Gastroesophageal sphincter (tissue), 4 donors: ENCODE measurements at regions not wholly inside any gene's neighbourhood (a gene's known extent, or its start where the extent isn't known, plus 50 kb on each side); places are given as distances from the start of the nearest gene placed in this dataset.

ENCODE experiments used
- ATAC-seq: fragments of 150-250 bp; one replicate; pipeline ENCODE4 v1.9.1; 2016; ENCODE audit warnings: mild to moderate bottlenecking, moderate library complexity
- H3K27ac ChIP-seq, 4 donors: fragments of 200-600 bp; sonication (generic) in 3 of 4; 1 replicate in 3 of 4; 2 replicates in 1 of 4; pipeline ENCODE4 v1.5.1; 2016 to 2019
- H3K27me3 ChIP-seq: fragments of 200-600 bp; sonication (generic); one replicate; pipeline ENCODE4 v1.5.1; 2019
- H3K36me3 ChIP-seq, 2 donors: fragments of 200-600 bp; sonication (generic); one replicate each; pipeline ENCODE4 v1.5.1; 2019; ENCODE audit warnings: control low read depth in 1 of 2
- H3K4me1 ChIP-seq, 3 donors: fragments of 200-600 bp; sonication (generic); 1 replicate in 2 of 3; 2 replicates in 1 of 3; pipeline ENCODE4 v1.5.1; 2016 to 2019; ENCODE audit warnings: control low read depth in 2 of 3
- H3K4me3 ChIP-seq, 2 donors: fragments of 200-600 bp; sonication (generic); one replicate each; pipeline ENCODE4 v1.5.1; 2019; ENCODE audit warnings: mild to moderate bottlenecking in 1 of 2, moderate library complexity in 1 of 2
- H3K9me3 ChIP-seq, 3 donors: fragments of 200-600 bp; sonication (generic); one replicate each; pipeline ENCODE4 v1.5.1; 2017 to 2019; ENCODE audit warnings: control low read depth in 2 of 3
- CTCF ChIP-seq, 4 experiments: fragments of 200-600 bp in 2 of 4; fragments of 450-650 bp in 2 of 4; sonication (generic) in 1 of 4; IDR thresholded peaks; one replicate each; pipeline ENCODE4 v1.5.1; 2017 to 2019; ENCODE audit warnings: antibody characterized with exemption in 4 of 4, mild to moderate bottlenecking in 2 of 4, moderate library complexity in 2 of 4
- EP300 ChIP-seq: sonication (generic); formaldehyde crosslinking; IDR thresholded peaks from one replicate; pipeline ENCODE4 v1.6.1; 2017; ENCODE audit warnings: antibody characterized with exemption, mild to moderate bottlenecking
- POLR2A ChIP-seq, 2 donors: fragments of 450-650 bp; IDR thresholded peaks; one replicate each; pipeline ENCODE4 v1.6.1; 2017; ENCODE audit warnings: antibody characterized with exemption in 2 of 2, mild to moderate bottlenecking in 2 of 2, moderate library complexity in 1 of 2
- POLR2AphosphoS5 ChIP-seq: sonication (generic); formaldehyde crosslinking; IDR thresholded peaks from one replicate; pipeline ENCODE4 v1.6.1; 2017; ENCODE audit warnings: antibody characterized with exemption
- WGBS, 2 donors: methylation state at CpG; one replicate each; pipeline ENCODE4 v1.1.5; 2018; ENCODE audit warnings: low coverage in 1 of 2; 5-methylcytosine and 5-hydroxymethylcytosine counted together

GRCh38 chr7:132687016-132687415, 110.7 kb upstream of the PLXNA4 start:
- Histone ChIP-seq H3K27me3 (no peaks in the 10 kb centered on the region), H3K4me1 (no peaks in the 10 kb centered on the region), H3K27ac (no peak overlapping the region), H3K4me3 (no peak overlapping the region), H3K36me3 (no peaks in the 10 kb centered on the region), H3K9me3 (no peaks in the 10 kb centered on the region)
- WGBS, 2 donors, result 91 to 100% methylated on average over 1 of the region's 1 CpG
- no peak for TF ChIP-seq CTCF (IDR thresholded peaks at IDR 0.05)
- no peak for TF ChIP-seq POLR2A (IDR thresholded peaks at IDR 0.05)
- ATAC-seq, result no peak

- no peaks in the 10 kb centered on the region for H3K36me3 ChIP-seq
- no peak overlapping the region for H3K4me3 ChIP-seq
- ATAC-seq, result no peak
- no peaks in the 10 kb centered on the region for H3K9me3 ChIP-seq
- WGBS, 2 donors, result 100% methylated on average over 1 of the region's 2 CpGs; no CpG with 5 or more reads in 1 of the 2 donors
- no peak overlapping the region for H3K27ac ChIP-seq
- TF ChIP-seq EP300, result no peak
- no peak for TF ChIP-seq POLR2A (IDR thresholded peaks at IDR 0.05)
- no peak for TF ChIP-seq POLR2AphosphoS5
- no peak for TF ChIP-seq CTCF (IDR thresholded peaks at IDR 0.05)
- H3K4me1 ChIP-seq, result no peaks in the 10 kb centered on the region
- H3K27me3 ChIP-seq, result no peaks in the 10 kb centered on the region
These were observed 109.0 kb upstream of the PLXNA4 start for GRCh38 chr7:132685277-132685676.

GRCh38 chr7:132683896-132684690, 107.8 kb upstream of the PLXNA4 start:
- no peaks in the 10 kb centered on the region for H3K36me3 ChIP-seq
- 90 to 93% methylated on average over 7 to 8 of the region's 12 CpGs for WGBS, 2 donors
- ATAC-seq, result no peak
- no peaks in the 10 kb centered on the region for H3K4me1 ChIP-seq
- H3K27ac ChIP-seq, result no peak overlapping the region
- no peak overlapping the region for H3K4me3 ChIP-seq
- H3K27me3 ChIP-seq, result no peaks in the 10 kb centered on the region
- H3K9me3 ChIP-seq, result no peaks in the 10 kb centered on the region
- no peak for TF ChIP-seq POLR2A (IDR thresholded peaks at IDR 0.05)
- TF ChIP-seq EP300, result no peak
- no peak for TF ChIP-seq POLR2AphosphoS5
- TF ChIP-seq CTCF (IDR thresholded peaks at IDR 0.05), result no peak

GRCh38 chr7:132681951-132682350, 105.7 kb upstream of the PLXNA4 start:
- no peak for ATAC-seq
- 100% methylated on average over 1 of the region's 3 CpGs; no CpG with 5 or more reads in 1 of the 2 donors for WGBS, 2 donors
- no peak overlapping the region for H3K4me3 ChIP-seq
- H3K27ac ChIP-seq, result no peak overlapping the region
- H3K9me3 ChIP-seq, result no peaks in the 10 kb centered on the region
- no peak for TF ChIP-seq POLR2AphosphoS5
- TF ChIP-seq CTCF (IDR thresholded peaks at IDR 0.05), result no peak
- no peak for TF ChIP-seq EP300
- no peak for TF ChIP-seq POLR2A (IDR thresholded peaks at IDR 0.05)
- no peaks in the 10 kb centered on the region for H3K27me3 ChIP-seq
- no peaks in the 10 kb centered on the region for H3K4me1 ChIP-seq
- H3K36me3 ChIP-seq, result no peaks in the 10 kb centered on the region

GRCh38 chr7:132680590-132680989, 104.3 kb upstream of the PLXNA4 start:
- no peaks in the 10 kb centered on the region for H3K9me3 ChIP-seq
- no peak for ATAC-seq
- H3K4me1 ChIP-seq, result no peaks in the 10 kb centered on the region
- TF ChIP-seq POLR2A (IDR thresholded peaks at IDR 0.05) (no peak), POLR2AphosphoS5 (no peak), CTCF (IDR thresholded peaks at IDR 0.05) (no peak), EP300 (no peak)
- no peaks in the 10 kb centered on the region for H3K27me3 ChIP-seq
- no peak overlapping the region for H3K27ac ChIP-seq
- no peaks in the 10 kb centered on the region for H3K36me3 ChIP-seq
- no peak overlapping the region for H3K4me3 ChIP-seq
